GM18951 (cell line): ENCODE measurements at regions not wholly inside any gene's neighbourhood (a gene's known extent, or its start where the extent isn't known, plus 50 kb on each side); places are given as distances from the start of the nearest gene placed in this dataset.

Source experiments
- POLR2A ChIP-seq: IDR thresholded peaks from 4 replicates; pipeline ENCODE4 v1.6.1; 2011; ENCODE audit warnings: mild to moderate bottlenecking; ENCODE audit not compliant: insufficient read length, insufficient read depth; ENCODE audit errors: extremely low read depth
- in situ Hi-C: fragments of 300-500 bp; cut with MboI; formaldehyde crosslinking; loops from one replicate; pipeline ENCODE4 v1.12.0; 2022; ENCODE audit warnings: low sequenced_read_pairs, mixed read lengths, inconsistent platforms; ENCODE audit not compliant: unreplicated experiment

GRCh38 chr10:88152728-88153133 lies 289.3 kb downstream of the PTEN start:
- in situ Hi-C loops, result no loop called here
- TF ChIP-seq POLR2A, result peak; percentile 39

GRCh38 chr10:88154596-88155250 lies 291.3 kb downstream of the PTEN start:
- in situ Hi-C loops, result no loop called here
- TF ChIP-seq POLR2A, result no peak

GRCh38 chr10:88156341-88156740 lies 292.9 kb downstream of the PTEN start:
- in situ Hi-C loops, result no loop called here

GRCh38 chr10:88157981-88158465 lies 294.6 kb downstream of the PTEN start:
- in situ Hi-C loops, result no loop called here
- no peak for TF ChIP-seq POLR2A

More at GRCh38 chr10:88156341-88156740, 292.9 kb downstream of the PTEN start:
- TF ChIP-seq POLR2A, result no peak

- TF ChIP-seq POLR2A, result no peak
- in situ Hi-C loops, result no loop called here
Measured at GRCh38 chr10:88158526-88159122, 295.2 kb downstream of the PTEN start.

- in situ Hi-C loops, result no loop called here
Measured at GRCh38 chr10:88159127-88159829, 295.9 kb downstream of the PTEN start.

GRCh38 chr10:88161070-88161469 lies 297.6 kb downstream of the PTEN start:
- in situ Hi-C loops, result no loop called here
- no peak for TF ChIP-seq POLR2A

More at GRCh38 chr10:88159127-88159829, 295.9 kb downstream of the PTEN start:
- TF ChIP-seq POLR2A, result no peak

GRCh38 chr10:88161756-88162155 lies 298.3 kb downstream of the PTEN start:
- in situ Hi-C loops, result no loop called here
- no peak for TF ChIP-seq POLR2A

- in situ Hi-C loops, result no loop called here
- no peak for TF ChIP-seq POLR2A
Measured at GRCh38 chr10:88162852-88163251, 299.4 kb downstream of the PTEN start.

- no peak for TF ChIP-seq POLR2A
- in situ Hi-C loops, result no loop called here
Measured at GRCh38 chr10:88163572-88163971, 300.1 kb downstream of the PTEN start.

- in situ Hi-C loops, result no loop called here
- no peak for TF ChIP-seq POLR2A
Measured at GRCh38 chr10:88164471-88164870, 301.0 kb downstream of the PTEN start.

- no peak for TF ChIP-seq POLR2A
- in situ Hi-C loops, result no loop called here
Measured at GRCh38 chr10:88165849-88166271, 302.4 kb downstream of the PTEN start.

- in situ Hi-C loops, result no loop called here
Measured at GRCh38 chr10:88168171-88169036, 305.0 kb downstream of the PTEN start.

More at GRCh38 chr10:88168171-88169036, 305.0 kb downstream of the PTEN start:
- TF ChIP-seq POLR2A, result no peak
